KMS-11 (cell line): ENCODE measurements at regions not wholly inside any gene's neighbourhood (a gene's known extent, or its start where the extent isn't known, plus 50 kb on each side); places are given as distances from the start of the nearest gene placed in this dataset.
A peak's percentile ranks its signal among the peaks of the same experiment; 100 is the strongest.

Experiments
- H2AFZ ChIP-seq: fragments of 200-600 bp; sonication (generic); 2 replicates; pipeline ENCODE4 v1.6.1; 2016; ENCODE audit warnings: antibody characterized with exemption, mixed run types, low read depth
- H3K27ac ChIP-seq: fragments of 200-600 bp; sonication (generic); 2 replicates; pipeline ENCODE4 v1.6.1; 2016; ENCODE audit warnings: mild to moderate bottlenecking, mixed run types
- H3K27me3 ChIP-seq: fragments of 200-600 bp; sonication (generic); 2 replicates; pipeline ENCODE4 v1.6.1; 2017; ENCODE audit warnings: mild to moderate bottlenecking, low read depth, mixed run types, moderate library complexity; ENCODE audit not compliant: insufficient read depth
- H3K36me3 ChIP-seq: fragments of 200-600 bp; sonication (generic); 2 replicates; pipeline ENCODE4 v1.6.1; 2017; ENCODE audit warnings: mild to moderate bottlenecking, mixed run types; ENCODE audit not compliant: insufficient read depth
- H3K4me1 ChIP-seq: fragments of 200-600 bp; sonication (generic); 2 replicates; pipeline ENCODE4 v1.6.1; 2016; ENCODE audit warnings: mild to moderate bottlenecking, low read depth, mixed run types; ENCODE audit not compliant: poor library complexity, severe bottlenecking
- H3K4me2 ChIP-seq: fragments of 200-600 bp; sonication (generic); 2 replicates; pipeline ENCODE4 v1.7.0; 2016; ENCODE audit warnings: mild to moderate bottlenecking, mixed run types
- H3K4me3 ChIP-seq: fragments of 200-600 bp; sonication (generic); IDR thresholded peaks from 2 replicates; pipeline ENCODE4 v1.6.1; 2017; ENCODE audit warnings: low read depth, low read length, mixed read lengths; ENCODE audit not compliant: insufficient read depth
- H3K79me2 ChIP-seq: fragments of 200-600 bp; sonication (generic); 2 replicates; pipeline ENCODE4 v1.6.1; 2016; ENCODE audit warnings: low read depth, mixed run types; ENCODE audit not compliant: insufficient read depth
- H3K9ac ChIP-seq: fragments of 200-600 bp; sonication (generic); 2 replicates; pipeline ENCODE4 v1.6.1; 2016; ENCODE audit warnings: mild to moderate bottlenecking, mixed run types
- H4K20me1 ChIP-seq: fragments of 200-600 bp; sonication (generic); 2 replicates; pipeline ENCODE4 v1.6.1; 2016; ENCODE audit warnings: mild to moderate bottlenecking, mixed run types; ENCODE audit not compliant: insufficient read depth
- TF ChIP-seq, protein P1 (sequence below): fragments of 200-600 bp; sonication (generic); conservative IDR thresholded peaks from 2 replicates; pipeline ENCODE4 v1.6.1; 2017; ENCODE audit warnings: low read depth, mild to moderate bottlenecking, antibody characterized with exemption, low read length, moderate library complexity, mixed read lengths

DNA sequence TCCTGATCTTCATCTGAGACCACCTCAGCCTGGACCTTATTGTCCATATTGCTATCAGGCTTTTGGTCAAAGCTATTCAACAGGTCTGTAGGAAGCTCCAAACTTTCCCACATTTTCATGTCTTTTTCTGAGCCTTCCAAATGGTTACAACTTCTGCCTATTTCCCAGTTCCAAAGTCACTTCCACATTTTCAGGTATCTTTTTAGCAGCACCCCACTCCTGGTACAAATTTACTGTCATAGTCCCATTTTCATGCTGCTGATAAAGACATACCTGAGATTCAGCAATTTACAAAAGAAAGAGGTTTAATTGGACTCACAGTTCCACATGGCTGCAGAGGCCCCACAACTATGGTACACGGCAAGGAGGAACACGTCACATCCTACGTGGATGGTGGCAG, 815.5 kb downstream of the KCNJ2 start:
- Histone ChIP-seq H3K27ac (no peak overlapping the region), H3K4me3 (no peak overlapping the region), H3K4me1 (peaks cover 31% of the 10 kb centered on the region), H3K4me2 (no peak overlapping the region), H4K20me1 (no peaks in the 10 kb centered on the region), H2AFZ (no peak overlapping the region), H3K79me2 (no peaks in the 10 kb centered on the region), H3K27me3 (no peaks in the 10 kb centered on the region), H3K36me3 (no peaks in the 10 kb centered on the region), H3K9ac (no peak overlapping the region)
- TF ChIP-seq, protein P1, sequence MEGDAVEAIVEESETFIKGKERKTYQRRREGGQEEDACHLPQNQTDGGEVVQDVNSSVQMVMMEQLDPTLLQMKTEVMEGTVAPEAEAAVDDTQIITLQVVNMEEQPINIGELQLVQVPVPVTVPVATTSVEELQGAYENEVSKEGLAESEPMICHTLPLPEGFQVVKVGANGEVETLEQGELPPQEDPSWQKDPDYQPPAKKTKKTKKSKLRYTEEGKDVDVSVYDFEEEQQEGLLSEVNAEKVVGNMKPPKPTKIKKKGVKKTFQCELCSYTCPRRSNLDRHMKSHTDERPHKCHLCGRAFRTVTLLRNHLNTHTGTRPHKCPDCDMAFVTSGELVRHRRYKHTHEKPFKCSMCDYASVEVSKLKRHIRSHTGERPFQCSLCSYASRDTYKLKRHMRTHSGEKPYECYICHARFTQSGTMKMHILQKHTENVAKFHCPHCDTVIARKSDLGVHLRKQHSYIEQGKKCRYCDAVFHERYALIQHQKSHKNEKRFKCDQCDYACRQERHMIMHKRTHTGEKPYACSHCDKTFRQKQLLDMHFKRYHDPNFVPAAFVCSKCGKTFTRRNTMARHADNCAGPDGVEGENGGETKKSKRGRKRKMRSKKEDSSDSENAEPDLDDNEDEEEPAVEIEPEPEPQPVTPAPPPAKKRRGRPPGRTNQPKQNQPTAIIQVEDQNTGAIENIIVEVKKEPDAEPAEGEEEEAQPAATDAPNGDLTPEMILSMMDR: no peak

DNA sequence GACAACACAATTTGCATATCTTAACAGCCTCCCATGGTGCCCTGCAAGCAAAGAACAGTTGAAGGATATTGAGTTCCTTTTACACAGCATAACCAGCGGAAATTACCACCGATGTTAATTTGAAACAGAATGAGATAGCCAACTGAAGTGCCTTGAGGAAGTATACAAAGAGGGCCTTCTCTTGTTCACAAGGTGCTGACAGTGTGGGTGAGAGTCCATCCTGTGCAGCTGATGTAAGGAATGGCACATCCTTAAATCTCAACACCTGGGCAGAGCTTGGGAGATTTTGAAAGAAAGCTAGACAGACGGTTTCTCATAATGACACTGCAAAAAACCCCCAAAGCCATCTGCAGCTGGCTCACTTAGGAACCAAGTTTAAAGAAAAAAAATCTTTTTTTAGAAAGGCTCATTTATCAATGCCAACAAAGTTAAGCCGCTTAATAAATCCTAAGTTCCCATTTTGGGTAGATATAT, 818.6 kb downstream of the KCNJ2 start:
- Histone ChIP-seq H3K9ac (peak overlapping the region; percentile 5; the same call in 1 of the 2 replicates), H4K20me1 (no peaks in the 10 kb centered on the region), H2AFZ (peak overlapping the region; percentile 24; the same call in 1 of the 2 replicates), H3K36me3 (no peaks in the 10 kb centered on the region), H3K27me3 (no peaks in the 10 kb centered on the region), H3K79me2 (no peaks in the 10 kb centered on the region), H3K4me3 (no peak overlapping the region), H3K4me2 (peak overlapping the region; percentile 41), H3K4me1 (peaks cover 31% of the 10 kb centered on the region), H3K27ac (peak overlapping the region; percentile 70)
- TF ChIP-seq, protein P1: no peak

DNA sequence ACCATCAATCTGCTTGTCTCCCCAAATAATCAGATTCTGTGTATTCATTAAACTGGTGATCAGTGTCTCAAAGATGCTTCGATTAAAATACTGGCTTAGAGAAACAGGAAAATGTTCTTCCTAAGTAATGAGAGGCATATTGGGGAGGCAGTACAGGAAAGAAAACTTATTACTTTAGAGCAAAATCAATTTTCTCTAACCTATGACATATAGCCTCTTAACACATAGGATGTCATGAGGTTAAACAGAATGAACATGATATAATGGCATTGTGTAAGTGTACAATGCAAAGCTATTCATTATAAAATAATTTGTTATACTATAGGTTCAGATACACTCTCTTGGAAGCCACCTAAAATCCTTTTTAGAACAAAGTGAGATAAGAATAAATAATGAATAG, 819.3 kb downstream of the KCNJ2 start:
- peaks cover 31% of the 10 kb centered on the region for H3K4me1 ChIP-seq
- H3K4me3 ChIP-seq: no peak overlapping the region
- H3K27ac ChIP-seq: peak overlapping the region; percentile 70
- H3K9ac ChIP-seq: peak overlapping the region; percentile 5; the same call in 1 of the 2 replicates
- TF ChIP-seq, protein P1: no peak
- no peaks in the 10 kb centered on the region for H3K36me3 ChIP-seq
- peak overlapping the region; percentile 41; the same call in 1 of the 2 replicates for H3K4me2 ChIP-seq
- H3K79me2 ChIP-seq: no peaks in the 10 kb centered on the region
- peak overlapping the region; percentile 24; the same call in 1 of the 2 replicates for H2AFZ ChIP-seq
- no peaks in the 10 kb centered on the region for H4K20me1 ChIP-seq
- no peaks in the 10 kb centered on the region for H3K27me3 ChIP-seq

DNA sequence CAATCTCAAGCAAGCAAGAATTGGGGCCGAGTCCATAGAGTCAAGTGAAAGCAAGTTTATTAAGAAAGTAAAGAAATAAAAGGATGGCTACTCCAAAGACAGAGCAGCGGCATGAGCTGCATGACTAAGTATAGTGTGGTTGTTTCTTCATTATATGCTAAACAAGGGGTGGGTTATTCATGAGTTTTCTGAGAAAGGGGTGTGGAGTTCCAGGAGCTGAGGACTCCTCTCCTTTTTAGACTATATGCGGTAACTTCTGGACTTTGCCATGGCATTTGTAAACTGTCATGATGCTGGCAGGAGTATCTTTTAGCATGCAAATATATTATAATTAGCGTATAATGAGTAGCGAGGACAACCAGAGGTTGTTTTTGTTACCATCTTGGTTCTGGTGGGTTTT, 819.9 kb downstream of the KCNJ2 start:
- H3K4me3 ChIP-seq: no peak overlapping the region
- H4K20me1 ChIP-seq: no peaks in the 10 kb centered on the region
- H3K36me3 ChIP-seq: no peaks in the 10 kb centered on the region
- no peak overlapping the region for H3K27ac ChIP-seq
- H3K4me2 ChIP-seq: no peak overlapping the region
- H3K27me3 ChIP-seq: no peaks in the 10 kb centered on the region
- H3K9ac ChIP-seq: no peak overlapping the region
- H3K79me2 ChIP-seq: no peaks in the 10 kb centered on the region
- peaks cover 31% of the 10 kb centered on the region for H3K4me1 ChIP-seq
- 0 out of 2 replicates have a peak overlapping the region, but pooled peaks have one; percentile 24 for H2AFZ ChIP-seq
- TF ChIP-seq, protein P1: no peak
